Hepatocyte (in vitro differentiated cells): ENCODE measurements at regions not wholly inside any gene's neighbourhood (a gene's known extent, or its start where the extent isn't known, plus 50 kb on each side); places are given as distances from the start of the nearest gene placed in this dataset.

Source experiments
- DNase-seq: peaks from one replicate; pipeline ENCODE4 v3.0.0-alpha.2; 2016; ENCODE audit warnings: low spot score
- H2AFZ ChIP-seq: fragments of 200-600 bp; sonication (generic); 2 replicates; pipeline ENCODE4 v1.6.0; 2016; ENCODE audit warnings: antibody characterized with exemption, mild to moderate bottlenecking
- H3K27ac ChIP-seq: fragments of 200-600 bp; sonication (generic); 2 replicates; pipeline ENCODE4 v1.5.1; 2016; ENCODE audit warnings: mild to moderate bottlenecking
- H3K27me3 ChIP-seq: fragments of 200-600 bp; sonication (generic); 2 replicates; pipeline ENCODE4 v1.6.1; 2016
- H3K36me3 ChIP-seq: fragments of 200-600 bp; sonication (generic); replicated peaks from 2 replicates; pipeline ENCODE4 v1.5.1; 2016; ENCODE audit warnings: low read depth; ENCODE audit not compliant: insufficient read depth
- H3K4me1 ChIP-seq: fragments of 200-600 bp; sonication (generic); 2 replicates; pipeline ENCODE4 v1.5.1; 2016; ENCODE audit warnings: mild to moderate bottlenecking, moderate library complexity; ENCODE audit not compliant: insufficient read depth
- H3K4me2 ChIP-seq: fragments of 200-600 bp; sonication (generic); 2 replicates; pipeline ENCODE4 v1.6.0; 2016
- H3K4me3 ChIP-seq: fragments of 200-600 bp; sonication (generic); 2 replicates; pipeline ENCODE4 v1.5.1; 2016; ENCODE audit warnings: mild to moderate bottlenecking
- H3K79me2 ChIP-seq: fragments of 200-600 bp; sonication (generic); 2 replicates; pipeline ENCODE4 v1.6.0; 2017; ENCODE audit warnings: mild to moderate bottlenecking
- H3K9me2 ChIP-seq: fragments of 200-600 bp; sonication (generic); replicated peaks from 2 replicates; pipeline ENCODE4 v1.6.0; 2017; ENCODE audit warnings: mild to moderate bottlenecking; ENCODE audit not compliant: insufficient read depth
- H3K9me3 ChIP-seq: fragments of 200-600 bp; sonication (generic); 2 replicates; pipeline ENCODE4 v1.5.1; 2016; ENCODE audit warnings: low read depth, mild to moderate bottlenecking
- H4K20me1 ChIP-seq: fragments of 200-600 bp; sonication (generic); 2 replicates; pipeline ENCODE4 v1.6.0; 2016; ENCODE audit warnings: mild to moderate bottlenecking; ENCODE audit not compliant: insufficient read depth, poor library complexity, severe bottlenecking
- EZH2 ChIP-seq: fragments of 200-600 bp; sonication (generic); IDR thresholded peaks from 2 replicates; pipeline ENCODE4 v1.6.1; 2016; ENCODE audit warnings: antibody characterized with exemption, mild to moderate bottlenecking, borderline replicate concordance
- EZH2phosphoT487 ChIP-seq: fragments of 200-600 bp; sonication (generic); IDR thresholded peaks from one replicate; pipeline ENCODE4 v1.6.1; 2018; ENCODE audit warnings: antibody characterized with exemption, mild to moderate bottlenecking, low read depth, moderate library complexity; ENCODE audit not compliant: unreplicated experiment, severe bottlenecking
- WGBS: methylation state at CpG from one replicate; pipeline ENCODE4 v1.1.6; 2016; ENCODE audit warnings: low lambda C conversion rate; ENCODE audit errors: missing lambda C conversion rate; 5-methylcytosine and 5-hydroxymethylcytosine counted together
- TF ChIP-seq, protein P1 (sequence below): fragments of 200-600 bp; sonication (generic); IDR thresholded peaks from 2 replicates; pipeline ENCODE4 v1.5.1; 2016; ENCODE audit warnings: antibody characterized with exemption, mild to moderate bottlenecking; ENCODE audit not compliant: poor library complexity

DNA sequence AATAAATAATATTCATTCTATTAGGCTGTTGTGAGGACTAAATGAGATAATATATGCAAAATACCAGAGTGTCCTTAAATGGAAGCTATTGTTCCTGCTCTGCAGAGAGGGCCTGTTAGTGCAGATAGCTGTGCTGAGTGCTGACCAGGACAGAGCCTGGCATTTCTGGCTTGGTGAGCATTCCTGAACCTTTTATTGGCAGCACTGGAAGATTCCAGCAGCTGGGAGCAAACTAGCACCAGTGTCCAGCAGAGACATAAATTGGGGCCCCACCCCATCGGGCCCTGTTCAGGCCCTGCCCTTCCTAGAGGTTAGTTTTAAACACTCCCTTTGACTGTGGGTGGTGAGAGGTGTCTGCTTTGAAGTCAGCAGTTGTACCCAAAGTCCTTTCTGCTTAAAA, 85.9 kb upstream of the GADD45A start:
- DNase-seq = no peak
- 53% methylated on average over 1 of the region's 1 CpG for WGBS

DNA sequence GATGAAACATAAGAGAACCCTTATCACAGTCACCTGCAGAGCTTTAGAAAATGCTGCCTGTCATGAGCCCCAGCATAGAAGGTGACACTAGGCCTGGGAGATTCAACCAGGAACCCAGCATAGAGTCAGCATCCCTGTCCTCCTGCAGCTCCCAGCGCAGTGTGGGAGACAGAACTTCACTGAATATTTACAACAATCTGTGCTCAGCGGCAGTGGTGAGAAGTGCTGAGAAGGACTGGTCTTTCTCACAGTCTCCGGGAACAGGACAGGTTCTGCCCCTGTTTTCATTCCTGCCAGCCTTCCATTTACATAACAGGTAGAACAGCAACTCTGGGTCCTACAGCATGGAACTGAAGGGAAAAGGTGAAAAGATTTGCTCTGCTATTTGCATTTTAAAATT, 83.5 kb upstream of the GADD45A start:
- H3K27ac ChIP-seq = no peak overlapping the region
- DNase-seq = no peak
- no peak overlapping the region for H3K4me3 ChIP-seq
- H4K20me1 ChIP-seq = no peaks in the 10 kb centered on the region
- no peak overlapping the region for H2AFZ ChIP-seq
- WGBS = 63% methylated on average over 3 of the region's 3 CpGs
- no peaks in the 10 kb centered on the region for H3K9me3 ChIP-seq
- no peak overlapping the region for H3K4me2 ChIP-seq
- TF ChIP-seq EZH2phosphoT487 (no peak), EZH2 (no peak)
- TF ChIP-seq, protein P1, sequence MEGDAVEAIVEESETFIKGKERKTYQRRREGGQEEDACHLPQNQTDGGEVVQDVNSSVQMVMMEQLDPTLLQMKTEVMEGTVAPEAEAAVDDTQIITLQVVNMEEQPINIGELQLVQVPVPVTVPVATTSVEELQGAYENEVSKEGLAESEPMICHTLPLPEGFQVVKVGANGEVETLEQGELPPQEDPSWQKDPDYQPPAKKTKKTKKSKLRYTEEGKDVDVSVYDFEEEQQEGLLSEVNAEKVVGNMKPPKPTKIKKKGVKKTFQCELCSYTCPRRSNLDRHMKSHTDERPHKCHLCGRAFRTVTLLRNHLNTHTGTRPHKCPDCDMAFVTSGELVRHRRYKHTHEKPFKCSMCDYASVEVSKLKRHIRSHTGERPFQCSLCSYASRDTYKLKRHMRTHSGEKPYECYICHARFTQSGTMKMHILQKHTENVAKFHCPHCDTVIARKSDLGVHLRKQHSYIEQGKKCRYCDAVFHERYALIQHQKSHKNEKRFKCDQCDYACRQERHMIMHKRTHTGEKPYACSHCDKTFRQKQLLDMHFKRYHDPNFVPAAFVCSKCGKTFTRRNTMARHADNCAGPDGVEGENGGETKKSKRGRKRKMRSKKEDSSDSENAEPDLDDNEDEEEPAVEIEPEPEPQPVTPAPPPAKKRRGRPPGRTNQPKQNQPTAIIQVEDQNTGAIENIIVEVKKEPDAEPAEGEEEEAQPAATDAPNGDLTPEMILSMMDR = no peak
- no peaks in the 10 kb centered on the region for H3K4me1 ChIP-seq
- H3K79me2 ChIP-seq = no peaks in the 10 kb centered on the region
- H3K27me3 ChIP-seq = no peaks in the 10 kb centered on the region
- H3K36me3 ChIP-seq = no peaks in the 10 kb centered on the region
- no peaks in the 10 kb centered on the region for H3K9me2 ChIP-seq

More for the DNA sequence above, 85.9 kb upstream of the GADD45A start:
- Histone ChIP-seq H3K4me3 (no peak overlapping the region), H3K9me2 (no peaks in the 10 kb centered on the region), H3K36me3 (no peaks in the 10 kb centered on the region), H3K4me2 (no peak overlapping the region), H3K27me3 (no peaks in the 10 kb centered on the region), H3K27ac (no peak overlapping the region), H3K4me1 (no peaks in the 10 kb centered on the region), H4K20me1 (no peaks in the 10 kb centered on the region), H2AFZ (no peak overlapping the region), H3K9me3 (no peaks in the 10 kb centered on the region), H3K79me2 (no peaks in the 10 kb centered on the region)
- TF ChIP-seq, protein P1 = no peak

DNA sequence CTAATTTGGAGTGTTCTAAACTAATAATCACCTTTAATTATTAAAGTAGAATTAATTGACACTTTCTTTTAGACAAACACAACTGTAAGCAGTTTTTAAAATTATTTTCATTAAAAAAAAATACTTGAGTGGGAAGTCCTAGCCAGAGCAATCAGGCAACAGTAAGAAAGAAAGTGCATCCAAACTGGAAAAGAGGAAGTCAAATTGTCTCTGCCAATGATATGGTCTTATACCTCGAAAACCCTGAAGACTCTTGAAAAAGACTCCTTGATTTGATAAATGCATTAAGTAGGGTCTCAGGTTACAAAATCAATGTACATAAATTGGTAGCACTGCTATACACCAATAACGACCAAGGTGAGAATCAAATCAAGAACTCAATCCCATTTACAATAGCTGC, 83.0 kb upstream of the GADD45A start:
- no peak overlapping the region for H2AFZ ChIP-seq
- H3K36me3 ChIP-seq = no peaks in the 10 kb centered on the region
- no peak overlapping the region for H3K27ac ChIP-seq
- DNase-seq = no peak
- H4K20me1 ChIP-seq = no peaks in the 10 kb centered on the region
- 92% methylated on average over 2 of the region's 2 CpGs for WGBS
- H3K9me3 ChIP-seq = no peaks in the 10 kb centered on the region
- no peaks in the 10 kb centered on the region for H3K4me1 ChIP-seq
- H3K79me2 ChIP-seq = no peaks in the 10 kb centered on the region
- H3K27me3 ChIP-seq = no peaks in the 10 kb centered on the region
- H3K9me2 ChIP-seq = no peaks in the 10 kb centered on the region
- H3K4me2 ChIP-seq = no peak overlapping the region
- no peak for TF ChIP-seq EZH2phosphoT487
- TF ChIP-seq EZH2 = no peak
- TF ChIP-seq, protein P1 = no peak
- no peak overlapping the region for H3K4me3 ChIP-seq

DNA sequence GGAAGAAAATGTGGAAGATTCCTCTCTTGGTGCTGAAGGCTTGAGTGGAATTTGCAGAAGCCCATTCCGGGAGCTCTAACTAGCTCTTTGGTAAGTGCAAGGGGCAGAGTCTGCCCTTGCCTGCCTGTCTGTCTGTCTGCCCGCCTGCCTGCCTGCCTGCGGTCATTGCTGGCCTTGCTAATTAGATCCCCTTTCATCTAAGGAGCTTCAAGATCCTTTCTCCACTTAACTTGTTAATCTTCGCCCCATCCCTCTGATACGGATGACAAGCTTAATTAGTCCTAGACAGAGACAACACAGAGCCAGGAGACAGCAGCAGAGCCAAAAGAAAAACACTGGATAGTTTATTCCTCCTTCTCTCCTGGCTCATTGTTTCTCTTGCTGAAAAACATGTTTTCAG, 80.2 kb upstream of the GADD45A start:
- H3K4me3 ChIP-seq = no peak overlapping the region
- WGBS = 32% methylated on average over 5 of the region's 5 CpGs
- no peak overlapping the region for H3K27ac ChIP-seq
- H2AFZ ChIP-seq = no peak overlapping the region
- no peaks in the 10 kb centered on the region for H3K79me2 ChIP-seq
- no peak overlapping the region for H3K4me2 ChIP-seq
- no peaks in the 10 kb centered on the region for H4K20me1 ChIP-seq
- no peaks in the 10 kb centered on the region for H3K27me3 ChIP-seq
- TF ChIP-seq EZH2phosphoT487 = no peak
- no peaks in the 10 kb centered on the region for H3K36me3 ChIP-seq
- H3K9me2 ChIP-seq = no peaks in the 10 kb centered on the region
- no peaks in the 10 kb centered on the region for H3K4me1 ChIP-seq
- DNase-seq = no peak
- no peaks in the 10 kb centered on the region for H3K9me3 ChIP-seq
